GM08714 (cell line): ENCODE measurements at regions not wholly inside any gene's neighbourhood (a gene's known extent, or its start where the extent isn't known, plus 50 kb on each side); places are given as distances from the start of the nearest gene placed in this dataset.
"Not testable (repeated sequence)": the region's sequence is repeated elsewhere in the genome, so short reads cannot be mapped to it uniquely, and the experiment has no call there.

Experiments used
- H3K4me3 ChIP-seq: fragments of 200-500 bp; sonication (Bioruptor generic); 2 replicates; pipeline ENCODE4 v1.5.1; 2014; ENCODE audit warnings: mild to moderate bottlenecking, low read length, inconsistent platforms
- ZNF274 ChIP-seq: IDR thresholded peaks from 2 replicates; pipeline ENCODE4 v1.6.1; 2012; ENCODE audit warnings: mild to moderate bottlenecking, low read depth, low read length

- no peak overlapping the region for H3K4me3 ChIP-seq
- no peak for TF ChIP-seq ZNF274
Measured at GRCh38 chr18:46179306-46179705, 75.1 kb downstream of the HAUS1 start.

DNA sequence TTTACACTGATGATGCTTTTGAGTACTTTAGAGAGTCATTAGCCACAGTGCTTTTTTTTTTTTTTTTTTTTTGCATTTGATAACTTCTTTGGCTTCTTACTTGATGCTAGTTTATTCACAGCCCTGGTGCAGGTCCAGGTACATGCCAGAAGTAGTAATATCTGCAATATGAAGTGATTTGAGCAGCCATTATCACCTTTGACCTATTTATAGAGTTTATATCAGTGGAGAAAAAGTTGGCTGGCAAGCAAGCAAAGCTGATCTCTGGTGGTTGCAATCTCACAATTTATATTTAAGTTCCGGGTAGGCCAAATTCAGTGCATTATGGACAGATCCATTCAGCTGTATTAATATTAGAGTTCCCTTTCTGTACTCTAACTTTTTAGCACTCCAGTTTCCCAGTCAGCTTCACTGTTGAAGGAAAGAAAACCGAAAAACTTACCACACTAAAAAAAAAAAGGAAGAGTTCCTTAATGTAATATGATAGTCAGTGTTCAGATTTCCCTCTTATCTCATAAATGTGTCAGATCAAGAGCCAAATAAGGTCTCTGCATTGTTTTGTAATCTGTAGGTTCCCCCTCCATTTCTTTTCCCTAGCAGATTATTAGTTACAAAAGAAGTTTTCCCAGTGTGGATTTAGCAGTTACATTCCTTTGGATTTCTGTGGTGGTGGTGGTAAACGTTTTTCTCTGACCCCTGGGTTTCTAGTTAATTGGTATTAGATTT, 78.6 kb downstream of the HAUS1 start:
- no peak for TF ChIP-seq ZNF274
- H3K4me3 ChIP-seq, result no peak overlapping the region

- not testable (repeated sequence) for H3K4me3 ChIP-seq
Measured at GRCh38 chr18:46184296-46184695, 80.1 kb downstream of the HAUS1 start.

DNA sequence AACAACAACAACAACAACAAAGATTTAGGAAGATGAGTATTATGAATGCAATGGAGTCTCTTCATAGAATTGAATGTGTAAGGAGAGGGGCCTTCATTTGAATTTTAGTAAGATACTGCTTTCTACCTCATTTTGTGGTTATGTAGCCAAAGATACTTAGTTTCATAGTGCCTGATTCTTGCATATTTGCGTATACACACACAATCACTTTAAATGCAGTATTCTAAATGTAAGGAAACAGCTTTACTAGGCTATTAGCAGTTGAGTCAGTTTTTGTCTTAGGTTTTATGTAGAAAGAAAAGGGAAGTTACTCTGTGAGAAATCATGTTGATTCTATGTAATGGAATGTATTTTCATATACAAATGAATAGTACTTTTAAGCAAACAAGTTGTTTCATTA, 80.5 kb downstream of the HAUS1 start:
- no peak for TF ChIP-seq ZNF274
- H3K4me3 ChIP-seq, result no peak overlapping the region

GRCh38 chr18:46190667-46191066, 86.5 kb downstream of the HAUS1 start:
- no peak overlapping the region for H3K4me3 ChIP-seq
- no peak for TF ChIP-seq ZNF274

GRCh38 chr18:46196627-46197243, 92.5 kb downstream of the HAUS1 start:
- no peak for TF ChIP-seq ZNF274
- no peak overlapping the region for H3K4me3 ChIP-seq

DNA sequence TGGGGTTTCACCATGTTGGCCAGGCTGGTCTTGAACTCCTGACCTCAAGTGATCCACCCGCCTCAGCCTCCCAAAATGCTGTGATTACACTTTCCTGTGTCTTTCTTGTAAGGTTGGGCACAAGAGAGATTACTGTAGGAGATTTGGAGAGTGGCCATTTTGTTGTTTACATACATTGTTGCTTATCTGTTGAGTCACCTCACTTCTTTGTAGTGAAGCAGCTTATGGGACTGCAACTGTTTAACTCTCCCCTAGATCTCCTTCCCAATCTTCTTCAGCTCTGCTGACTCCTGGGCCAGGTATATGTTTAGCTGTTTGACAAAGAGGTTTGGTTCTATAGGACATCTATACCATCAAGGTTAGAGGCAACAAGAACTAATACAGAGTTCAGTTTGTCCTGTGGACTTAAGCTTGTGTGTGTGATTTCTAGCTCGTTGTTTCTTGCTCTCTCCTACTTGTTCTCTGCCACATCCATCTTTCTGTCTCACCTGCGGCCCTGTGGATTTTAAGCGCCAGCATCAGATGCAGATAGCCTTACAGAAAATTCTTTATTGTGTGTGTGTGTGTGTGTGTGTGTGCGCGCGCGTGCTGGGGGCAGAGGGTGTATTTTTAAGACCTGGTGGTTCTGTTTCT, 95.4 kb downstream of the HAUS1 start:
- no peak for TF ChIP-seq ZNF274
- H3K4me3 ChIP-seq, result no peak overlapping the region

DNA sequence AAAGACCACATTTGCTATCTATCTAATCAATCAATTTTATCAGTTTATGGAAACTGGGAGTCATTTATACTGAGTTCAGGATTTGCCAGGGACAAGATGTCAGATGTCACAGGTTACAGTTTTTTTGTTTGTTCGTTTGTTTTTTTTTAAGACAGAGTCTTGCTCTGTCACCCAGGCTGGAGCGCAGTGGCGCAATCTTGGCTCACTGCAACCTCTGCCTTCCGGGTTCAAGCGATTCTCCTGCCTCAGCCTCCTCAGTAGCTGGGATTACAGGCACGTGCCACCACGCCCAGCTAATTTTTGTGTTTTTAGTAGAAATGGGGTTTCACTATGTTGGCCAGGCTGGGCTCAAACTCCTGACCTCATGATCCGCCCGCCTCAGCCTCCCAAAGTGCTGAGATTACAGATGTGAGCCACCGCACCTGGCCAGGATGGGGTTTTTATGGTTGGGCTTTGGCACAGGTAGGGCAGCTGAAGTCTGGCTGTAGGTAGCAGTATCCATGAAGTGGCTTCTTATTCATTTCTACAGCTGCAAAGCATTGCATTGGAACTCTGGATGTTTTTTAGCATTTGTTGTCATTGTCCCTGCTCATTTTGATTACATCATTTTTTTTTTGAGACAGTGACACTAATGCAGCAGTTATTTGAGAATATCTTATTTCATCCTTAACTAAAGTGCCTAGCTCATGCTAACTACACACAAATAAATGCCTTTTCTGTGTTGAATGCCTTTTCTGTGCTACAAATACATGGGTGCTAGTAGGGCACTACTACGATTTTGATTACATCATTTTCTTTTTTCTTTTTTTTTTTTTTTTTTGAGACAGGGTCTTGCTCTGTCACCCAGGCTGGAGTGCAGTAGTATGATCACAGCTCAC, 96.2 kb downstream of the HAUS1 start:
- not testable (repeated sequence) for H3K4me3 ChIP-seq

GRCh38 chr18:46204143-46204542, 100.0 kb downstream of the HAUS1 start:
- H3K4me3 ChIP-seq, result no peak overlapping the region
- TF ChIP-seq ZNF274, result no peak

DNA sequence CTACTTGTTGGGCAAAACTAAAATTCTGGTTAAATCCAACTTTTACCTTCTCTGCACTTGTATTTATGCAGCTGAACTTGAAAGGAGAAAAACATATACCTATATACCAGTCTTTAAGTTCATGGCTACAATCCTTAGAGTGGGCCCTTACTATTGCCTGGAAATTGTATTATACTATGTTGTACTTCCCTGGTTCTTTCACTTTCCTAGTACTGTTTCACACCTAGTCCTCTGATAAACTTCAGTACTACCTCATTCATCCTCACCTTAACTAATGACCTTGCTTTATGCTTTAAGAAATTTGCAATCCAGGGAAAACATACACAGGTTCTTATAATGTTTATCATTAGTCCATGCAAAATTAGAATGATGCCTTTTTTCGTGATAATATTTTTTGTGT, 103.8 kb downstream of the HAUS1 start:
- no peak overlapping the region for H3K4me3 ChIP-seq
- no peak for TF ChIP-seq ZNF274

DNA sequence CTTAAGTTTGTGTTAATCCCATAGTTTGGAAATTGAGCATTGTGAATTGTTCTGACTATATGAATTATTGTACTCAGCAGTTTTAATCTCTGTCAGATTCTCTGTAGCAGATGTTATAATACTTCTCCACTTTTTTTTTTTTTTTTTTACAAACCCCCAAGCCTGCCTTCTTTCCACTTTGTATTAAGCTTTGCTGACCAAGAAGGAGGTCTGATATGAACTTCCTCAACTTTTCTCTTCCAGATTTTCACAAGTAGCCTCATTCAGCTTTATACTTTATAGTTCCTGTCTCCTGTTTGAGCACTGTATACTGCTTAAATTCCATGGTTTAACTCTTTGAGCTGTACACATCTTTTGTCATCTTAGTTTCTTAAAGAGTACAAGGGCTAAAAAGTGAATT, 105.0 kb downstream of the HAUS1 start:
- TF ChIP-seq ZNF274, result no peak
- H3K4me3 ChIP-seq, result no peak overlapping the region

GRCh38 chr18:46211816-46212215, 107.6 kb downstream of the HAUS1 start:
- H3K4me3 ChIP-seq, result no peak overlapping the region
- TF ChIP-seq ZNF274, result no peak

DNA sequence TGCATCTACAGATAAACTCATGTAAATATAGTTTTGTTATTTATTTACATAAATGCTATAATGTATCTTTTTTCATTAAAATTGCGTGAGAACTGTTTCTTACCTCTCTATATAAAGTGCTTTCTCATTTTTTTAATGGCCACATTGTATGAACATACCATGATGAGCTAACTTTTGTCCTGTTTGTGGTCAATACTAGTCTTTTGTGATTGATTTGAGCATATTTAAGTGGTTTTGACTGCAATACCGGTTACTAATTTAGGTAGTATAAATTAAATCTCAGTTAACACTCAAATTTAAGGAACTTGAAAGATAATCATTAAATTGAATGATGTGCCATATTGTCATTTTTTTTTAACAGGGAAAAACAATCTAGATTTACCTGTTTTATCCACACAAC, 108.2 kb downstream of the HAUS1 start:
- no peak for TF ChIP-seq ZNF274
- H3K4me3 ChIP-seq, result no peak overlapping the region

DNA sequence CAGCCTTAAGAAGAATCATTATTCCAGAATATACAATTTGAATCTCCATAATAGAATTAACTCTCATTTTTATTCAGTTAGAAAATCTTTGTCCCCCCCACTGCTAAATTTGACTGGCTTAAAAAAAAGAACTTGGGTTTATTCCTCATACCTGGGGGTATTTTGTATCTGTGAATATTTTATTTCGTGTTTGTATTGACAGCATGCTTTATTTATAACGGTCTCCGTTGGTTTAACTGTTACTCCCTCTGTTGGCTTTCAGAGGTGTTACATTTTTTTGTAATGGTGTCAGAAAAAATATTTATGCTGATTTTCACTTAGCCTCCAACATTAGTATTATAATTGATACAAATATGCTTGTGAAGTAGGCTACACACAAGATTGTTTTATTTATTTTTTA, 109.1 kb downstream of the HAUS1 start:
- H3K4me3 ChIP-seq, result no peak overlapping the region
- TF ChIP-seq ZNF274, result no peak
